ENCODE measurements at regions not wholly inside any gene's neighbourhood (a gene's known extent, or its start where the extent isn't known, plus 50 kb on each side); places are given as distances from the start of the nearest gene placed in this dataset.
"Not testable (repeated sequence)": the region's sequence is repeated elsewhere in the genome, so short reads cannot be mapped to it uniquely, and the experiment has no call there.

- POLR2A ChIA-PET: no interaction called here
- CTCF ChIA-PET: interaction anchor here (0.7 kb wide), 1 partner anchor 298 kb away, joined by 3 read pairs; no protein-coding TSS in a partner anchor
Observed at GRCh38 chr5:53160895-53161294, 51.3 kb upstream of the MOCS2 start.

GRCh38 chr5:53161876-53162275 is 52.3 kb upstream of the MOCS2 start:
- CTCF ChIA-PET: no interaction called here
- POLR2A ChIA-PET: no interaction called here

- ChIA-PET POLR2A (no interaction called here), CTCF (no interaction called here)
Observed at GRCh38 chr5:53164478-53165165, 55.1 kb upstream of the MOCS2 start.

GRCh38 chr5:53165431-53166182 is 56.0 kb upstream of the MOCS2 start:
- ChIA-PET POLR2A (no interaction called here), CTCF (no interaction called here)

GRCh38 chr5:53166183-53166495 is 56.6 kb upstream of the MOCS2 start:
- CTCF ChIA-PET: no interaction called here
- POLR2A ChIA-PET: no interaction called here

- ChIA-PET POLR2A (no interaction called here), CTCF (no interaction called here)
Observed at GRCh38 chr5:53167836-53168235, 58.3 kb upstream of the MOCS2 start.

- POLR2A ChIA-PET: no interaction called here
- CTCF ChIA-PET: no interaction called here
Observed at GRCh38 chr5:53169933-53170332, 60.4 kb upstream of the MOCS2 start.

- POLR2A ChIA-PET: no interaction called here
- CTCF ChIA-PET: no interaction called here
Observed at GRCh38 chr5:53170746-53171349, 61.3 kb upstream of the MOCS2 start.

- CTCF ChIA-PET: not testable (repeated sequence)
Observed at GRCh38 chr5:53172073-53172472, 62.5 kb upstream of the MOCS2 start.

GRCh38 chr5:53172630-53173029 is 63.1 kb upstream of the MOCS2 start:
- CTCF ChIA-PET: no interaction called here
- POLR2A ChIA-PET: no interaction called here

More at GRCh38 chr5:53172073-53172472, 62.5 kb upstream of the MOCS2 start:
- POLR2A ChIA-PET: not testable (repeated sequence)

GRCh38 chr5:53173083-53173482 is 63.5 kb upstream of the MOCS2 start:
- ChIA-PET CTCF (no interaction called here), POLR2A (no interaction called here)

GRCh38 chr5:53178830-53179229 is 69.3 kb upstream of the MOCS2 start:
- POLR2A ChIA-PET: no interaction called here
- CTCF ChIA-PET: no interaction called here

GRCh38 chr5:53179691-53180090 is 70.1 kb upstream of the MOCS2 start:
- ChIA-PET CTCF (no interaction called here), POLR2A (no interaction called here)

GRCh38 chr5:53180538-53180937 is 71.0 kb upstream of the MOCS2 start:
- ChIA-PET POLR2A (no interaction called here), CTCF (no interaction called here)

GRCh38 chr5:53180991-53181390 is 71.4 kb upstream of the MOCS2 start:
- POLR2A ChIA-PET: no interaction called here
- CTCF ChIA-PET: no interaction called here

- POLR2A ChIA-PET: no interaction called here
- CTCF ChIA-PET: interaction anchor here (1.2 kb wide), 1 partner anchor 12 kb away, joined by 3 read pairs; no protein-coding TSS in a partner anchor
Observed at GRCh38 chr5:53183880-53184279, 74.3 kb upstream of the MOCS2 start.

GRCh38 chr5:53191548-53192165 is 82.1 kb upstream of the MOCS2 start:
- POLR2A ChIA-PET: no interaction called here
- CTCF ChIA-PET: no interaction called here

GRCh38 chr5:53194086-53194485 is 84.5 kb upstream of the MOCS2 start:
- ChIA-PET POLR2A (no interaction called here), CTCF (no interaction called here)

- ChIA-PET CTCF (no interaction called here), POLR2A (no interaction called here)
Observed at GRCh38 chr5:53199882-53200281, 90.3 kb upstream of the MOCS2 start.

GRCh38 chr5:53200306-53200705 is 90.7 kb upstream of the MOCS2 start:
- CTCF ChIA-PET: no interaction called here
- POLR2A ChIA-PET: no interaction called here

GRCh38 chr5:53201746-53202145 is 92.2 kb upstream of the MOCS2 start:
- ChIA-PET CTCF (no interaction called here), POLR2A (no interaction called here)
